RWPE1 (cell line): ENCODE measurements at regions not wholly inside any gene's neighbourhood (a gene's known extent, or its start where the extent isn't known, plus 50 kb on each side); places are given as distances from the start of the nearest gene placed in this dataset.

ENCODE experiments used
- CTCF ChIA-PET: fragments of 350-600 bp; sonication (Branson Sonifier 250); formaldehyde crosslinking; extraction: SDS; loops from one replicate; lab custom pipeline; 2021; lab: Yijun Ruan, JAX
- POLR2A ChIA-PET: fragments of 400-600 bp; formaldehyde crosslinking; extraction: SDS; loops from one replicate; lab custom pipeline; 2020; ENCODE audit warnings: antibody characterized with exemption; ENCODE audit not compliant: low non-redundant PET; lab: Yijun Ruan, JAX
- DNase-seq: peaks from one replicate; pipeline ENCODE4 v3.0.0; 2012; ENCODE audit warnings: low spot score
- H3K27ac ChIP-seq: fragments of 450-650 bp; 2 replicates; pipeline ENCODE4 v1.5.1; 2017
- TF ChIP-seq, protein P1 (sequence below): fragments of 450-650 bp; conservative IDR thresholded peaks from 2 replicates; pipeline ENCODE4 v1.5.1; 2017; ENCODE audit warnings: low read depth, mild to moderate bottlenecking

DNA sequence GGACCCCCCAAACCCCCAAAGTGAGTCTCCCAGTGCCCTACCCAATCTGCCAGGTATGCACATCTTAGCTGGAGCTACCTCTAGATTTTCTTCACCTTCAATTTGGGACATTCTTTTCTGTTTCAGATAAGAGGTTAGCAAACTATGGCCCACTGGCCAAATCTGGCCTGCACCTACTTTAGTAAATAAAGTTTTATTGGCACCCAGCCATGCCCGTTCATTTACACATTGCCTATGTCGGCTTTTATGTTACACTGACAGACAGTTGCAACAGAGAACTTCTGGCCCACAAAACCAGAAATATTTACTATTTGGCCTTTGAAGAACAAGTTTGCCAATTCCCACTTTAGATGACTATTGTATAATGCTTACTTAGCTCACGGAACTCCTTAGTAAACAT lies 55.9 kb upstream of the STX16 start:
- no peak for DNase-seq
- no peak overlapping the region for H3K27ac ChIP-seq
- TF ChIP-seq, protein P1, sequence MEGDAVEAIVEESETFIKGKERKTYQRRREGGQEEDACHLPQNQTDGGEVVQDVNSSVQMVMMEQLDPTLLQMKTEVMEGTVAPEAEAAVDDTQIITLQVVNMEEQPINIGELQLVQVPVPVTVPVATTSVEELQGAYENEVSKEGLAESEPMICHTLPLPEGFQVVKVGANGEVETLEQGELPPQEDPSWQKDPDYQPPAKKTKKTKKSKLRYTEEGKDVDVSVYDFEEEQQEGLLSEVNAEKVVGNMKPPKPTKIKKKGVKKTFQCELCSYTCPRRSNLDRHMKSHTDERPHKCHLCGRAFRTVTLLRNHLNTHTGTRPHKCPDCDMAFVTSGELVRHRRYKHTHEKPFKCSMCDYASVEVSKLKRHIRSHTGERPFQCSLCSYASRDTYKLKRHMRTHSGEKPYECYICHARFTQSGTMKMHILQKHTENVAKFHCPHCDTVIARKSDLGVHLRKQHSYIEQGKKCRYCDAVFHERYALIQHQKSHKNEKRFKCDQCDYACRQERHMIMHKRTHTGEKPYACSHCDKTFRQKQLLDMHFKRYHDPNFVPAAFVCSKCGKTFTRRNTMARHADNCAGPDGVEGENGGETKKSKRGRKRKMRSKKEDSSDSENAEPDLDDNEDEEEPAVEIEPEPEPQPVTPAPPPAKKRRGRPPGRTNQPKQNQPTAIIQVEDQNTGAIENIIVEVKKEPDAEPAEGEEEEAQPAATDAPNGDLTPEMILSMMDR: no peak
- ChIA-PET CTCF (no interaction called here), POLR2A (no interaction called here)

DNA sequence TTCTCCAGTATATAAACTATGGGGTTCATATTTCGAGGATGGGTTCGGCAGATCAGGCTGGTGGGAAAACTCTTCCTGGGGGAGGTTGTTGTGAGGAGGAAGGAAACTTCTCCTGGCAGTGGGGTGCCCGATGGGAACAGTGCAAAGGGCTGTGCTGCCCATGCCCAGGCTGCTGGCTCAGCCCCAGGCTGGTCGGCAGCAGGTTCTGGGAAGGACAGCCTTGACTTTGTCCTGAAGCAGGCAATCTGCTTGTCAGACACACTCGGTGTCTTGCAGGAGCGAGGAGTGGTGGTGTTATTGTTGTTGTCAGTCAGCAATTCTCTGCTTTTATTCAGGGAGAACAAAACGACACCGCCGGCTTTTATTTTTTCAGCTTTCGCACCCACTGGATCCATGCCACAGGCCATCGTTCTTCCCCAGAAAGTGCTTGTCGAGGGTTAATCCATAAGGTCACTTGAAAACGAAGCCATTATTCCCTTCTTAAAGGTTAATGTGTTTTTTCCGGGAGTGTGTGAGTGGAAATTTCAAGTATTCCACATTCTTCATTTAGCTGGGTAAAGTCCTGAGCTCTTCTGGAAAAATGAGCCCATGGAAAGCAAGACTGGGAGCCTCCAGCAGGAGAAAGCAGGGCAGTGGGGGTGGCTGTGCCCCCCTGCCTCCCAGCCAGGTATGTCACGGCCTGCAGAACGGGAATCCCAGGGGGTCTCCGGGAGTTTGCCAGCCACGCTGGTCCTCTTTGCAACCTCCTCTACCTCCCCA lies 57.0 kb upstream of the STX16 start:
- TF ChIP-seq, protein P1: no peak
- no peak for DNase-seq
- CTCF ChIA-PET: no interaction called here
- H3K27ac ChIP-seq: no peak overlapping the region
- POLR2A ChIA-PET: no interaction called here

DNA sequence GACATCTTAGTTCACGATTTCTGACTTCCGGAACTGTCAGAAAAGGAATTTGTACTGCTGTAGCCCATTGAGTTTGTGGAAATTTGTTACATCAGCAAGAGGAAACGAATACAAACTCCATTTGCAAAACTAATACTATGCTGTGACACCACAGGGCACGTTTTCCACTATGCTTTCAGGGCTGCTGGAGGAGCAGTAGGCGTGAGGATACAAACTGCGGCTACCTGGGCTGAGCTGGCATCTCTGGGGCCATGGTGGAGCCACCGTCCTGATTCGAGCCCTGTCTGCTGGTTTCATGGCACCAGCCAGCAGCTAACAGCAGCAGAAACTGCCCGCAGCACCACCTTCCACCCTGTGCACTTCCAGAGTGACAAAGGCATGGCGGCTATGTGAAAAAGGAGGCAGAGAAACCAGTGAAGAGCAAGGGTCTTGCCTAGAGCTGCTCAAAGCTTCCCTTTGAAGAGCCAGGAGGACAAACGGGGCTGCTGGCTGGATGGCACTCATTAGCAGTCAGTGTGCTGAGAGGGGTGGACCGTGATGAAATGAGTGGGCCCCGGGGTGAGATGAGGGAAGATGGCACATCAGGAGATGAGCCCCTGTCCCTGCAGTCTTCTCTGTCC lies 58.9 kb upstream of the STX16 start:
- H3K27ac ChIP-seq: no peak overlapping the region
- DNase-seq: no peak
- POLR2A ChIA-PET: no interaction called here
- TF ChIP-seq, protein P1: no peak
- CTCF ChIA-PET: no interaction called here

DNA sequence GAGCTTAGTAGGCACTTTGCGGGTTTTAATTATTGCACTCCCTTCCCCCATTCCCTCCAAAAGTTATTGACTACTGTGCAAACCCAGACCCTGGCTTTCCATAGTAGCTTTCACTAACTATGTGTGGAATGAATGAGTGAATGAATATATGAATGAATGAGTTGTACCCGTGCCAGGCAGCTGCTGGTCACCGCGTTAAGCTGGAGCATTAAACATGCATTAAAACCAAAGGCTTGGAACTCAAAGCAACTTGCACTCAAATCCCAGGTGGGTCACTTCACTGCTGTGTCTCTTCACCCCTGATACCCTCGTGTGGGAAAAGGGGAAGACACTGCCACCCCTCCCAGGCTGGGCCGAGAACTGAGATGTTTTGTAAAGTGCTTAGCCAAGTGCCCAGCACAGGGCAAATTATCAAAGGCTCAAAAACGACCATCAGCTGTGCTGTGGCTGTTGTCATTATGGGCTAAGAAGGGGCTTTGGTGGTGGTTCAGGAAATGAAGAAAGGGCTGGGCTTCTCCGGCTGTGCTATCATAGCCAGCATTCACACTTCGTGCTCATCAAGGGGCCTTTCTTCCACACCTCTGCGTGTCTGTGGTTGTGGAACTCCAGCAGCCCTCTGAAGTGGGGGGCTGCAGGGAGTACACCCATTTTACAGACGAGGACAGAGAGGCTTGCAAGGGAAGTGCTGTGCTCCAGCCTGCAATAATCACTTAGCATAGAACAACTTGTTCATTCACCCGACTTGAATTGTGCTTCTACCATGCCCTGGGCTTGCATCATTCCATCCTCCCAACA lies 60.2 kb upstream of the STX16 start:
- H3K27ac ChIP-seq: no peak overlapping the region
- ChIA-PET CTCF (interaction anchor here (0.6 kb wide), 2 partner anchors 24 to 999 kb away, joined by 3 read pairs; no protein-coding TSS in a partner anchor), POLR2A (no interaction called here)
- DNase-seq: no peak
- TF ChIP-seq, protein P1: no peak

DNA sequence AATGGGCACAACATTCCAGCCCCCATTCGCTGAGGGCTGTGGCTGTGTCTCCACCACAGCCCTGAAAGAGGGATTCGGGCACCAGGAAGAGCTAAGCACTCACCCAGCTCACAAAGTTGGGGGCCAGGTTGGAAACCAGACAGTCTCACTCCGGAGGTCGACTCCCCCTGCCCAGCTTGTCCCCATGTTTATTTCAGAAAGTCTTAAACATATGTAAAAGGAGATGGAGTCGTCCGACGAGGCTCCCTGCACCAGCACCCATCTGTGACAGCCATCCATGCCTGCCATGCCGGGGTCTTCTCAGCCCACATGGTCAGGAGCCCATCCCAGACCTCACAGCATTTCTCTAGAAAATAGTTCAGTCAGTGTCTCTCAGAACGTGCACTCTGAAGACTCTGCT lies 63.6 kb upstream of the STX16 start:
- ChIA-PET CTCF (interaction anchor here (0.5 kb wide), 1 partner anchor 91 kb away, joined by 3 read pairs; no protein-coding TSS in a partner anchor), POLR2A (no interaction called here)
- TF ChIP-seq, protein P1: no peak
- no peak for DNase-seq
- H3K27ac ChIP-seq: no peak overlapping the region

DNA sequence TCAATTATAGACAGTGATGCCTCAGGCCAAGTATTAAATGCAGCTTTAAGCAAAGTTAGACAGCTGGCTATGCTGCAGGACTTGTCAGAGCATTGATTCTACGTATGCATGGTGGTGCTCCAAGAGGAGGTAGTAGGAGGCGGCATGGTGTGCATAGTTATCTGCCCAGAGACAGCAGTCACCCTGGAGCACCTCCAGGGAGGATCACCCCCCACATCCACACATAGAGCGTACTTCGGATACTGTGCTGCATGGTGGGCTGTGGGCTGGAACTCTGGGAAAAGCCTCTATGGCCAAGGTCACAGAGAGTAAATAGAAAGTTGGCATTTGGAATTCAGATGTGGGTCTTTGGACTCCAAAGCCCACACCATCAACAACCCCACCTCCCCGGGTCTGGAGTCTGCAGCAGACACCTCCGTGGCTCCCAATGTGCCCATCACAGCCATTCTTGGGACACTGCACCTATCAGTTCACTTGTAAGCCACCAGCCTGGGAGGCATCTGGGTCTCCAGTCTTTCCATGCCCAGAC lies 64.5 kb upstream of the STX16 start:
- TF ChIP-seq, protein P1: no peak
- no peak for DNase-seq
- no peak overlapping the region for H3K27ac ChIP-seq
- CTCF ChIA-PET: no interaction called here
- POLR2A ChIA-PET: no interaction called here
